IMR-90 (cell line): ENCODE measurements at regions not wholly inside any gene's neighbourhood (a gene's known extent, or its start where the extent isn't known, plus 50 kb on each side); places are given as distances from the start of the nearest gene placed in this dataset.

ENCODE experiments used
- ATAC-seq: fragments of 200-7000 bp; cut with Tn5 transposase; 2 replicates; pipeline ENCODE4 v1.9.1; 2020; ENCODE audit warnings: low read depth, mild to moderate bottlenecking, moderate library complexity
- BruUV-seq: library from RNA; stranded (reverse); fragments of 400-500 nt; replicated peaks from 2 replicates; lab custom pipeline; 2021; lab: Mats Ljungman, UMichigan
- CTCF ChIA-PET: fragments of 300-600 bp; formaldehyde crosslinking; extraction: SDS; loops from one replicate; lab custom pipeline; 2021; ENCODE audit warnings: antibody characterized with exemption; lab: Yijun Ruan, JAX
- POLR2A ChIA-PET: fragments of 300-600 bp; sonication (Branson Sonifier 250); formaldehyde crosslinking; loops from one replicate; lab custom pipeline; 2022; ENCODE audit warnings: antibody characterized with exemption; ENCODE audit not compliant: unreplicated experiment; lab: Charles Lee
- DNase-seq: peaks from one replicate; pipeline ENCODE4 v3.0.0; 2013
- H2AFZ ChIP-seq: replicated peaks from 2 replicates; pipeline ENCODE3; 2013; ENCODE audit warnings: low read length, mild to moderate bottlenecking; ENCODE audit not compliant: poor library complexity
- H2AK5ac ChIP-seq: 2 replicates; pipeline ENCODE4 v1.6.1; 2013; ENCODE audit warnings: low read depth, low read length, inconsistent platforms
- H2AK9ac ChIP-seq: replicated peaks from 2 replicates; pipeline ENCODE3; 2013; ENCODE audit warnings: mild to moderate bottlenecking, low read depth, low read length, moderate library complexity; ENCODE audit not compliant: poor library complexity
- H2BK120ac ChIP-seq: 2 replicates; pipeline ENCODE4 v1.6.1; 2013; ENCODE audit warnings: low read depth, low read length, inconsistent platforms
- H2BK15ac ChIP-seq: 3 replicates; pipeline ENCODE4 v1.6.1; 2013; ENCODE audit warnings: low read depth, low read length, inconsistent platforms
- H2BK20ac ChIP-seq: 2 replicates; pipeline ENCODE4 v1.6.1; 2013; ENCODE audit warnings: low read depth, mild to moderate bottlenecking, inconsistent platforms, low read length, moderate library complexity
- H2BK5ac ChIP-seq: 2 replicates; pipeline ENCODE4 v1.6.1; 2013; ENCODE audit warnings: mild to moderate bottlenecking, low read depth, low read length, inconsistent platforms; ENCODE audit not compliant: poor library complexity, severe bottlenecking
- H3K14ac ChIP-seq: replicated peaks from 2 replicates; pipeline ENCODE4 v1.6.1; 2013; ENCODE audit warnings: low read depth, low read length, inconsistent platforms
- H3K18ac ChIP-seq: 2 replicates; pipeline ENCODE4 v1.6.1; 2013; ENCODE audit warnings: low read depth, low read length, control low read depth
- H3K23ac ChIP-seq: 2 replicates; pipeline ENCODE4 v1.6.1; 2013; ENCODE audit warnings: low read depth, low read length, inconsistent platforms
- H3K27ac ChIP-seq: 2 replicates; pipeline ENCODE4 v1.5.1; 2013; ENCODE audit warnings: mild to moderate bottlenecking, control low read depth, low read length; ENCODE audit not compliant: insufficient read depth
- H3K27me3 ChIP-seq: 2 replicates; pipeline ENCODE4 v1.6.1; 2013; ENCODE audit warnings: low read length; ENCODE audit not compliant: control insufficient read depth, insufficient read depth
- H3K36me3 ChIP-seq: 2 replicates; pipeline ENCODE4 v1.6.1; 2013; ENCODE audit warnings: low read length, mixed read lengths; ENCODE audit not compliant: control insufficient read depth, insufficient read depth
- H3K4ac ChIP-seq: 2 replicates; pipeline ENCODE4 v1.6.1; 2013; ENCODE audit warnings: low read depth, low read length, inconsistent platforms
- H3K4me1 ChIP-seq: 2 replicates; pipeline ENCODE4 v1.6.1; 2013; ENCODE audit warnings: low read length, mixed read lengths; ENCODE audit not compliant: control insufficient read depth, insufficient read depth
- H3K4me2 ChIP-seq: 2 replicates; pipeline ENCODE4 v1.6.1; 2013; ENCODE audit warnings: low read depth, mild to moderate bottlenecking, control low read depth, low read length, moderate library complexity
- H3K4me3 ChIP-seq: 2 replicates; pipeline ENCODE4 v1.5.1; 2013; ENCODE audit warnings: low read depth, mild to moderate bottlenecking, control low read depth, low read length, moderate library complexity; ENCODE audit not compliant: insufficient read depth
- H3K56ac ChIP-seq: 2 replicates; pipeline ENCODE4 v1.6.1; 2013; ENCODE audit warnings: low read length, inconsistent platforms; ENCODE audit not compliant: insufficient read depth; ENCODE audit errors: extremely low read depth
- H3K79me1 ChIP-seq, 2 experiments: 2 replicates each; pipeline ENCODE4 v1.6.1; 2013; ENCODE audit warnings: low read length in 2 of 2, inconsistent platforms in 1 of 2, low read depth in 1 of 2
- H3K9ac ChIP-seq: 2 replicates; pipeline ENCODE4 v1.6.1; 2013; ENCODE audit warnings: low read depth, low read length, control low read depth
- H3K9me1 ChIP-seq: 2 replicates; pipeline ENCODE4 v1.6.1; 2013; ENCODE audit warnings: low read length, inconsistent platforms; ENCODE audit not compliant: insufficient read depth
- H3K9me3 ChIP-seq: 2 replicates; pipeline ENCODE4 v1.6.1; 2013; ENCODE audit warnings: low read length; ENCODE audit not compliant: control insufficient read depth, insufficient read depth
- H4K20me1 ChIP-seq: 2 replicates; pipeline ENCODE4 v1.6.1; 2013; ENCODE audit warnings: low read length, inconsistent platforms; ENCODE audit not compliant: insufficient read depth
- H4K5ac ChIP-seq: 2 replicates; pipeline ENCODE4 v1.6.1; 2013; ENCODE audit warnings: mild to moderate bottlenecking, low read depth, low read length, control low read depth
- H4K8ac ChIP-seq, 2 experiments: 2 replicates each; pipeline ENCODE4 v1.6.1; 2013; ENCODE audit warnings: low read depth in 2 of 2, low read length in 2 of 2, control low read depth in 1 of 2, inconsistent platforms in 1 of 2
- H4K91ac ChIP-seq: 2 replicates; pipeline ENCODE4 v1.6.1; 2013; ENCODE audit warnings: low read depth, low read length, inconsistent platforms; ENCODE audit not compliant: insufficient read depth
- BHLHE40 ChIP-seq: fragments of 150-350 bp; IDR thresholded peaks from 2 replicates; pipeline ENCODE4 v1.6.1; 2016; ENCODE audit warnings: mild to moderate bottlenecking, low read depth, low read length
- CTCF ChIP-seq: conservative IDR thresholded peaks from 2 replicates; pipeline ENCODE4 v1.5.1; 2012; ENCODE audit warnings: mild to moderate bottlenecking, low read depth, low read length, improper control_type of control experiment
- ELK1 ChIP-seq: fragments of 150-350 bp; IDR thresholded peaks from 2 replicates; pipeline ENCODE4 v1.6.1; 2016; ENCODE audit warnings: low read depth, mild to moderate bottlenecking, low read length, moderate library complexity, borderline replicate concordance
- FOS ChIP-seq: fragments of 150-350 bp; IDR thresholded peaks from 2 replicates; pipeline ENCODE4 v1.6.1; 2016; ENCODE audit warnings: low read depth, low read length
- MXI1 ChIP-seq: IDR thresholded peaks from 2 replicates; pipeline ENCODE4 v1.6.1; 2012; ENCODE audit warnings: low read depth, mild to moderate bottlenecking, low read length, moderate library complexity, borderline replicate concordance
- RAD21 ChIP-seq: IDR thresholded peaks from 2 replicates; pipeline ENCODE4 v1.6.1; 2012; ENCODE audit warnings: low read length, improper control_type of control experiment
- WGBS, 2 experiments: methylation state at CpG; one replicate each; pipeline versions ENCODE4 v1.1.5 to v1.1.7; 2013; ENCODE audit warnings: missing lambda C conversion rate in 2 of 2; ENCODE audit not compliant: insufficient read length in 1 of 2; ENCODE audit errors: extremely low coverage in 2 of 2; 5-methylcytosine and 5-hydroxymethylcytosine counted together
- dilution Hi-C: fragments of 300-500 bp; cut with HindIII; formaldehyde crosslinking; loops from one replicate; pipeline ENCODE4 v1.14.3; 2018; ENCODE audit warnings: low sequenced_read_pairs; ENCODE audit not compliant: unreplicated experiment
- in situ Hi-C: fragments of 300-500 bp; cut with MboI; formaldehyde crosslinking; loops from 3 replicates; pipeline ENCODE4 v1.14.3; 2019; ENCODE audit warnings: low sequenced_read_pairs, inconsistent platforms, mixed read lengths
- intact Hi-C: fragments of 100-400 bp; cut with micrococcal nuclease; formaldehyde crosslinking; loops from 2 replicates; pipeline ENCODE4 v1.10.0; 2022

DNA sequence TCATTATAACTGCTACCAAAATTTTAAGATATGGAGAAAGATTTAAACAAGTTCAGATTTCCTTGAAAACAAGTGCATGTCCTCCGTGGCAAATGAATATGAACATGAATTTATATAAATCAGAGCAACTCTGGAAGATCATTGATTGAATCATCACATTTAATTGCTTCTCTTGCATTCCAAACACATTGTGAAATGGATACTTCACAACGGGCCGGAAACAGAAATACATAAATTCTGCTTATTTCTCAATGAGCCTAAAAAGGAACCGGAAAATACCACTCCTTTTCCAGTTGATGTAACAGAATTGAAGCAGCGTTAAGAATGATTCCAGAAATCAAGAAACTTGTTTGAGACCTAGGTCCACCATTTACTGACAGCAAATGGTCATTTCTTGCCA is 134.6 kb upstream of the BTN3A2 start:
- TF ChIP-seq RAD21 (no peak), BHLHE40 (no peak), CTCF (no peak), MXI1 (no peak), ELK1 (no peak), FOS (no peak)
- Histone ChIP-seq H2AK5ac (no peak overlapping the region), H3K27ac (no peak overlapping the region), H3K18ac (no peak overlapping the region), H3K27me3 (no peaks in the 10 kb centered on the region), H4K5ac (no peak overlapping the region), H2BK5ac (no peak overlapping the region), H3K4ac (no peak overlapping the region), H3K79me1 (peaks cover 0 to 8% of the 10 kb centered on the region in 2 experiments; a peak in 2 of 4 replicates), H3K14ac (no peak overlapping the region), H3K36me3 (no peaks in the 10 kb centered on the region), H3K23ac (no peak overlapping the region), H3K9me1 (no peaks in the 10 kb centered on the region), H4K91ac (no peak overlapping the region), H3K56ac (no peak overlapping the region), H3K4me1 (peaks cover 9% of the 10 kb centered on the region), H4K8ac (no peak overlapping the region), H3K9ac (no peak overlapping the region), H4K20me1 (no peaks in the 10 kb centered on the region; the same call in 1 of the 2 replicates), H2BK20ac (no peak overlapping the region), H2AFZ (no peak overlapping the region), H2BK120ac (no peak overlapping the region), H3K9me3 (no peaks in the 10 kb centered on the region), H3K4me3 (no peak overlapping the region), H2BK15ac (no peak overlapping the region), H2AK9ac (no peak overlapping the region), H3K4me2 (no peak overlapping the region)
- in situ Hi-C loops: no loop called here
- ATAC-seq (no peak), DNase-seq (no peak)
- ChIA-PET POLR2A (no interaction called here), CTCF (no interaction called here)
- no TSS peak for BruUV-seq
- intact Hi-C loops: no loop called here
- 87% methylated on average over 2 of the region's 5 CpGs; no CpG with 5 or more reads in 1 of the 2 experiments for WGBS, 2 experiments
- dilution Hi-C loops: no loop called here
